Loucy (cell line): ENCODE measurements at regions not wholly inside any gene's neighbourhood (a gene's known extent, or its start where the extent isn't known, plus 50 kb on each side); places are given as distances from the start of the nearest gene placed in this dataset.

Experiments
- H2AFZ ChIP-seq: fragments of 200-600 bp; sonication (generic); 2 replicates; pipeline ENCODE4 v1.6.0; 2016; ENCODE audit warnings: antibody characterized with exemption, mild to moderate bottlenecking, low read length, moderate library complexity
- H3F3A ChIP-seq: fragments of 200-600 bp; 2 replicates; pipeline ENCODE4 v1.6.0; 2016; ENCODE audit warnings: antibody characterized with exemption, low read depth, mild to moderate bottlenecking
- H3K27me3 ChIP-seq: fragments of 200-600 bp; sonication (generic); 2 replicates; pipeline ENCODE4 v1.6.1; 2014; ENCODE audit warnings: low read length, mild to moderate bottlenecking; ENCODE audit not compliant: insufficient read depth, poor library complexity, severe bottlenecking
- H3K36me3 ChIP-seq: fragments of 200-600 bp; sonication (generic); 2 replicates; pipeline ENCODE4 v1.6.1; 2016; ENCODE audit warnings: low read length; ENCODE audit not compliant: insufficient read depth
- H3K4me1 ChIP-seq: fragments of 200-600 bp; sonication (generic); 2 replicates; pipeline ENCODE4 v1.5.1; 2014; ENCODE audit warnings: low read length, mild to moderate bottlenecking; ENCODE audit not compliant: insufficient read depth, poor library complexity, severe bottlenecking
- H3K4me2 ChIP-seq: fragments of 200-600 bp; sonication (generic); 2 replicates; pipeline ENCODE4 v1.6.0; 2014; ENCODE audit warnings: antibody characterized with exemption, low read length, low read depth, mild to moderate bottlenecking; ENCODE audit not compliant: poor library complexity, severe bottlenecking
- H3K4me3 ChIP-seq: fragments of 200-600 bp; sonication (generic); 2 replicates; pipeline ENCODE4 v1.5.1; 2014; ENCODE audit warnings: low read length, mild to moderate bottlenecking, mixed read lengths; ENCODE audit not compliant: poor library complexity, severe bottlenecking
- H3K79me2 ChIP-seq: fragments of 200-600 bp; sonication (generic); 2 replicates; pipeline ENCODE4 v1.6.1; 2014; ENCODE audit warnings: low read length; ENCODE audit not compliant: insufficient read depth
- H3K9ac ChIP-seq: fragments of 200-600 bp; sonication (generic); 2 replicates; pipeline ENCODE4 v1.6.0; 2014; ENCODE audit warnings: mild to moderate bottlenecking, low read depth, low read length, moderate library complexity; ENCODE audit not compliant: poor library complexity, severe bottlenecking
- H3K9me2 ChIP-seq: fragments of 200-600 bp; sonication (generic); replicated peaks from 2 replicates; pipeline ENCODE4 v1.6.1; 2016; ENCODE audit warnings: low read depth, low read length, mixed read lengths
- H3K9me3 ChIP-seq: fragments of 200-600 bp; sonication (generic); 2 replicates; pipeline ENCODE4 v1.6.1; 2014; ENCODE audit warnings: mild to moderate bottlenecking, antibody characterized with exemption, low read length, low read depth; ENCODE audit not compliant: insufficient read depth
- H4K20me1 ChIP-seq: fragments of 200-600 bp; sonication (generic); 2 replicates; pipeline ENCODE4 v1.6.0; 2014; ENCODE audit warnings: antibody characterized with exemption, low read length, mild to moderate bottlenecking; ENCODE audit not compliant: insufficient read depth, poor library complexity, severe bottlenecking
- EZH2phosphoT487 ChIP-seq: fragments of 200-600 bp; IDR thresholded peaks from 2 replicates; pipeline ENCODE4 v1.6.1; 2018; ENCODE audit warnings: antibody characterized with exemption, mild to moderate bottlenecking, moderate library complexity, borderline replicate concordance
- TF ChIP-seq, protein P1 (sequence below): fragments of 200-600 bp; sonication (generic); conservative IDR thresholded peaks from 2 replicates; pipeline ENCODE4 v1.5.1; 2014; ENCODE audit warnings: mild to moderate bottlenecking, antibody characterized with exemption, low read length

DNA sequence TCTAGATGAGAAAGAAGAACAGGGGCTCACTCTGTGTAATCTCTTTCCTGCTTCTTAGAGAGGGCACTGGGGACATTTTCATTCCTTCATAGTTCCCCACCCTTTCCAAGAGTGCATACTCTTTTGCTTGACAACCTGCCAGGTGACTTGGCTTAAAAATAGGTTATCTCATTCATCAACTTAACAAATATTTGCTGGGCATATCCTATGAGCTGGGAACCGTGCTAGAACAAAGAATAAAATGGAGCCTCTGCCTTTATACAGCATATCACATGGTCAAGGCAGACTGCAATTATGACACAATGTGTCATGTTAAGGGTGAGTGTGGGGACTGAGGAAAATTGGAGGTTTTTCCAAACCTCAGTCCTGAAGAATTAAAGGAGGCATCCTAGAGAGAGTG, 209.8 kb upstream of the FOXA2 start:
- Histone ChIP-seq H3K4me3 (no peak overlapping the region), H4K20me1 (no peaks in the 10 kb centered on the region), H3K79me2 (no peaks in the 10 kb centered on the region), H3K9me3 (no peaks in the 10 kb centered on the region), H3K4me2 (no peak overlapping the region), H3K9me2 (no peaks in the 10 kb centered on the region), H3F3A (no peaks in the 10 kb centered on the region), H3K36me3 (no peaks in the 10 kb centered on the region), H3K4me1 (no peaks in the 10 kb centered on the region), H3K27me3 (no peaks in the 10 kb centered on the region), H3K9ac (no peak overlapping the region), H2AFZ (no peak overlapping the region)
- TF ChIP-seq, protein P1, sequence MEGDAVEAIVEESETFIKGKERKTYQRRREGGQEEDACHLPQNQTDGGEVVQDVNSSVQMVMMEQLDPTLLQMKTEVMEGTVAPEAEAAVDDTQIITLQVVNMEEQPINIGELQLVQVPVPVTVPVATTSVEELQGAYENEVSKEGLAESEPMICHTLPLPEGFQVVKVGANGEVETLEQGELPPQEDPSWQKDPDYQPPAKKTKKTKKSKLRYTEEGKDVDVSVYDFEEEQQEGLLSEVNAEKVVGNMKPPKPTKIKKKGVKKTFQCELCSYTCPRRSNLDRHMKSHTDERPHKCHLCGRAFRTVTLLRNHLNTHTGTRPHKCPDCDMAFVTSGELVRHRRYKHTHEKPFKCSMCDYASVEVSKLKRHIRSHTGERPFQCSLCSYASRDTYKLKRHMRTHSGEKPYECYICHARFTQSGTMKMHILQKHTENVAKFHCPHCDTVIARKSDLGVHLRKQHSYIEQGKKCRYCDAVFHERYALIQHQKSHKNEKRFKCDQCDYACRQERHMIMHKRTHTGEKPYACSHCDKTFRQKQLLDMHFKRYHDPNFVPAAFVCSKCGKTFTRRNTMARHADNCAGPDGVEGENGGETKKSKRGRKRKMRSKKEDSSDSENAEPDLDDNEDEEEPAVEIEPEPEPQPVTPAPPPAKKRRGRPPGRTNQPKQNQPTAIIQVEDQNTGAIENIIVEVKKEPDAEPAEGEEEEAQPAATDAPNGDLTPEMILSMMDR, result no peak
- no peak for TF ChIP-seq EZH2phosphoT487

DNA sequence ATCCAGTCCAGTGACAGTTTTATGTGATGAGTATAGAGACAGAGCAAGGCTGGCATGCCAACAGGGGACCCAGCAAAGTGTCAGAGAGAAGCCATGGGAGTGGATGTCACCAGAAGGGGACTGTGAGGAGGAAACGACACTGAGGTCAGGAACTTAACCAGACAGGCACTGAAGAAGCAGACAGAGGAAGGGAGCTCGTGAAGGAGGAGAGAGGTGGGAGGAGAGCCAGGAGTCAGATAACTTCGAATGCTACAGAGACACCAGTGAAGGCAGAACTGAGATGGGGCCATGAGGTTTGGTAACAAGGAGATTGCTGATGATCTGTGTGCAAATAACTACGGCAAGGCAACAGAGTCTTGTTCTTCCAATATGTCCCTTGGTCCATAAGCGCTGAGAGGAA, 211.1 kb upstream of the FOXA2 start:
- Histone ChIP-seq H3K79me2 (no peaks in the 10 kb centered on the region), H3K4me2 (no peak overlapping the region), H3K27me3 (no peaks in the 10 kb centered on the region), H2AFZ (no peak overlapping the region), H3K9me2 (no peaks in the 10 kb centered on the region), H3K4me3 (no peak overlapping the region), H3K36me3 (no peaks in the 10 kb centered on the region), H4K20me1 (no peaks in the 10 kb centered on the region), H3K4me1 (no peaks in the 10 kb centered on the region), H3K9ac (no peak overlapping the region), H3K9me3 (no peaks in the 10 kb centered on the region), H3F3A (no peaks in the 10 kb centered on the region)
- TF ChIP-seq, protein P1, result no peak
- TF ChIP-seq EZH2phosphoT487, result no peak

DNA sequence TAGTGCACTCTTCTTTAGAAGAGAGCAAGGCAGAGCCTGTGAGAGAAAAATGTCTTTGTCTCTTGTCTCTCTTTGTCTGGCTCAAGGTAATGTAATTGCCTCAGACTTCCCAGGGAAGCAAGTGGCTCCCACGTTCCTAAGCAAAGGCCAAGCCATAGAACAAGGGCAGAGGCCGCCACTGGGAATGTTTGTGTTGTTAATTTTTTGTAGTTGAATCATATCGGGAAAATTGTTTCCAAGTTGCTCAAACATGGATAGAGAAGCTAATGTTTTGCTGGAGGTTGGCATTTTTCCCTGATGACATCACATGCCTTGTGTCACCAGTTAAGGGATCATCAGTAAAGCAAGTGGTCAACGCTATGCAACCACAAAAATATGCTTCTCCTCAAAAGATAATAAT, 211.5 kb upstream of the FOXA2 start:
- H3K9me2 ChIP-seq, result no peaks in the 10 kb centered on the region
- no peak overlapping the region for H3K4me3 ChIP-seq
- no peak overlapping the region for H3K4me2 ChIP-seq
- TF ChIP-seq EZH2phosphoT487, result no peak
- TF ChIP-seq, protein P1, result no peak
- no peaks in the 10 kb centered on the region for H3K9me3 ChIP-seq
- no peak overlapping the region for H3K9ac ChIP-seq
- H2AFZ ChIP-seq, result no peak overlapping the region
- H3K4me1 ChIP-seq, result no peaks in the 10 kb centered on the region
- no peaks in the 10 kb centered on the region for H3K79me2 ChIP-seq
- H4K20me1 ChIP-seq, result no peaks in the 10 kb centered on the region
- no peaks in the 10 kb centered on the region for H3F3A ChIP-seq
- no peaks in the 10 kb centered on the region for H3K27me3 ChIP-seq
- H3K36me3 ChIP-seq, result no peaks in the 10 kb centered on the region
